Endothelial cell of umbilical vein (primary cell): ENCODE measurements at regions not wholly inside any gene's neighbourhood (a gene's known extent, or its start where the extent isn't known, plus 50 kb on each side); places are given as distances from the start of the nearest gene placed in this dataset.

Experiments used
- BruUV-seq: library from RNA; stranded (reverse); fragments of 400-500 nt; replicated peaks from 2 replicates; lab custom pipeline; 2021; lab: Mats Ljungman, UMichigan
- CTCF ChIA-PET: fragments of 300-600, 350-600 bp; sonication (Branson Sonifier 250); formaldehyde crosslinking; loops from one replicate; lab custom pipeline; 2021; ENCODE audit warnings: antibody characterized with exemption, inconsistent platforms; lab: Charles Lee
- POLR2A ChIA-PET: fragments of 300-600, 350-600 bp; sonication (Branson Sonifier 250); formaldehyde crosslinking; loops from one replicate; lab custom pipeline; 2021; ENCODE audit warnings: antibody characterized with exemption, inconsistent platforms; lab: Charles Lee
- DNase-seq: peaks from one replicate; pipeline ENCODE4 v3.0.0-alpha.2; 2011; ENCODE audit warnings: low read depth, low spot score
- FAIRE-seq: peaks from 2 replicates; lab custom pipeline; 2011; peaks lifted over from hg19 to GRCh38; lab: Jason Lieb, UNC
- H2AFZ ChIP-seq: 2 replicates; pipeline ENCODE4 v1.6.0; 2012; ENCODE audit warnings: low read depth, low read length, control low read depth, inconsistent platforms
- H3K27ac ChIP-seq: 2 replicates; pipeline ENCODE4 v1.5.1; 2011; ENCODE audit warnings: low read depth, mild to moderate bottlenecking, control low read depth, low read length, moderate library complexity; ENCODE audit not compliant: insufficient read depth
- H3K27me3 ChIP-seq, 2 experiments: 2 replicates each; pipeline versions ENCODE4 v1.6.0 to v1.6.1; 2011; ENCODE audit warnings: low read length in 2 of 2, mixed read lengths in 1 of 2; ENCODE audit not compliant: control insufficient read depth in 2 of 2, insufficient read depth in 2 of 2
- H3K36me3 ChIP-seq, 2 experiments: 2 replicates in 1 of 2; 3 replicates in 1 of 2; pipeline ENCODE4 v1.5.1; 2011; ENCODE audit warnings: low read length in 2 of 2, mild to moderate bottlenecking in 1 of 2, moderate library complexity in 1 of 2; ENCODE audit not compliant: control insufficient read depth in 2 of 2, insufficient read depth in 2 of 2; ENCODE audit errors: extremely low read depth in 1 of 2
- H3K4me1 ChIP-seq: 3 replicates; pipeline ENCODE4 v1.5.1; 2011; ENCODE audit warnings: mild to moderate bottlenecking, low read length; ENCODE audit not compliant: control insufficient read depth, insufficient read depth; ENCODE audit errors: extremely low read depth
- H3K4me2 ChIP-seq: 2 replicates; pipeline ENCODE4 v1.6.1; 2011; ENCODE audit warnings: low read length, control low read depth, mixed read lengths; ENCODE audit not compliant: insufficient read depth
- H3K4me3 ChIP-seq, 3 experiments: fragments of 200-600 bp in 1 of 3; sonication (generic), shearing (Covaris generic) in 1 of 3; replicated peaks in 1 of 3; 2 replicates each; pipeline ENCODE4 v1.5.1; 2011 to 2016; ENCODE audit warnings: control low read depth in 3 of 3, low read length in 3 of 3, mild to moderate bottlenecking in 2 of 3, inconsistent platforms in 1 of 3, low read depth in 1 of 3, moderate library complexity in 1 of 3; ENCODE audit not compliant: insufficient read depth in 1 of 3
- H3K79me2 ChIP-seq: 2 replicates; pipeline ENCODE4 v1.6.0; 2012; ENCODE audit warnings: low read length, inconsistent platforms; ENCODE audit not compliant: control insufficient read depth, insufficient read depth
- H3K9ac ChIP-seq: replicated peaks from 2 replicates; pipeline ENCODE3; 2011; ENCODE audit warnings: low read length, control low read depth; ENCODE audit not compliant: insufficient read depth; ENCODE audit errors: extremely low read depth
- H3K9me1 ChIP-seq: replicated peaks from 3 replicates; pipeline ENCODE4 v1.6.0; 2011; ENCODE audit warnings: mild to moderate bottlenecking, low read length; ENCODE audit not compliant: control insufficient read depth, insufficient read depth; ENCODE audit errors: extremely low read depth
- H3K9me3 ChIP-seq: replicated peaks from 2 replicates; pipeline ENCODE4 v1.5.1; 2012; ENCODE audit warnings: low read length, inconsistent platforms; ENCODE audit not compliant: control insufficient read depth, insufficient read depth
- H4K20me1 ChIP-seq: replicated peaks from 2 replicates; pipeline ENCODE3; 2011; ENCODE audit warnings: mild to moderate bottlenecking, low read length; ENCODE audit not compliant: control insufficient read depth, insufficient read depth; ENCODE audit errors: extremely low read depth
- EZH2 ChIP-seq: IDR thresholded peaks from 2 replicates; pipeline ENCODE4 v1.6.1; 2012; ENCODE audit warnings: borderline replicate concordance, low read depth, mild to moderate bottlenecking, moderate library complexity, low read length, inconsistent platforms; ENCODE audit not compliant: severe bottlenecking
- FOS ChIP-seq: IDR thresholded peaks from 2 replicates; pipeline ENCODE4 v1.6.1; 2011; ENCODE audit warnings: mild to moderate bottlenecking, low read length, moderate library complexity, borderline replicate concordance; ENCODE audit not compliant: insufficient read depth
- GATA2 ChIP-seq: IDR thresholded peaks from 2 replicates; pipeline ENCODE4 v1.7.0; 2011; ENCODE audit warnings: low read depth, mild to moderate bottlenecking, moderate library complexity, mixed read lengths, low read length; ENCODE audit not compliant: insufficient read length, insufficient read depth
- JUN ChIP-seq: IDR thresholded peaks from 2 replicates; pipeline ENCODE4 v1.6.1; 2011; ENCODE audit warnings: borderline replicate concordance, low read depth; ENCODE audit not compliant: insufficient read length, insufficient read depth
- MYC ChIP-seq: IDR thresholded peaks from one replicate; pipeline ENCODE4 v1.6.1; 2011; ENCODE audit warnings: mild to moderate bottlenecking, low read depth, low read length
- POLR2A ChIP-seq: IDR thresholded peaks from 2 replicates; pipeline ENCODE4 v1.6.1; 2012; ENCODE audit warnings: low read depth, mild to moderate bottlenecking, control low read depth, low read length
- POLR2AphosphoS5 ChIP-seq: IDR thresholded peaks from 2 replicates; pipeline ENCODE4 v1.6.1; 2012; ENCODE audit warnings: low read depth, mild to moderate bottlenecking, control low read depth, low read length, moderate library complexity; ENCODE audit not compliant: insufficient read depth
- dilution Hi-C: fragments of 300-500 bp; cut with MboI; formaldehyde crosslinking; loops from one replicate; pipeline ENCODE4 v1.15.0; 2019; ENCODE audit warnings: low sequenced_read_pairs; ENCODE audit not compliant: extremely low pct_ligation_motif_present
- intact Hi-C: fragments of 100-400 bp; cut with micrococcal nuclease; formaldehyde crosslinking; loops from one replicate; pipeline ENCODE4 v1.10.0; 2022
- TF ChIP-seq, protein P1 (sequence below), 2 donors: IDR thresholded peaks; 1 replicate in 1 of 2; 2 replicates in 1 of 2; pipeline ENCODE4 v1.5.1; 2011; ENCODE audit warnings: low read length in 2 of 2, mild to moderate bottlenecking in 2 of 2, moderate library complexity in 2 of 2, control low read depth in 1 of 2, inconsistent platforms in 1 of 2, low read depth in 1 of 2; ENCODE audit not compliant: insufficient read depth in 1 of 2; ENCODE audit errors: extremely low read depth in 1 of 2
- TF ChIP-seq, protein P2 (sequence below): IDR thresholded peaks from 2 replicates; pipeline ENCODE4 v1.6.1; 2011; ENCODE audit not compliant: insufficient read depth, insufficient read length

- H3K4me2 ChIP-seq, result no peak overlapping the region
- no peaks in the 10 kb centered on the region for H3K27me3 ChIP-seq
- no peak overlapping the region for H3K4me3 ChIP-seq
- no peaks in the 10 kb centered on the region for H3K79me2 ChIP-seq
- TF ChIP-seq FOS (no peak), GATA2 (no peak), JUN (no peak), EZH2 (no peak), MYC (no peak), POLR2AphosphoS5 (no peak), POLR2A (no peak)
- TF ChIP-seq, protein P1, sequence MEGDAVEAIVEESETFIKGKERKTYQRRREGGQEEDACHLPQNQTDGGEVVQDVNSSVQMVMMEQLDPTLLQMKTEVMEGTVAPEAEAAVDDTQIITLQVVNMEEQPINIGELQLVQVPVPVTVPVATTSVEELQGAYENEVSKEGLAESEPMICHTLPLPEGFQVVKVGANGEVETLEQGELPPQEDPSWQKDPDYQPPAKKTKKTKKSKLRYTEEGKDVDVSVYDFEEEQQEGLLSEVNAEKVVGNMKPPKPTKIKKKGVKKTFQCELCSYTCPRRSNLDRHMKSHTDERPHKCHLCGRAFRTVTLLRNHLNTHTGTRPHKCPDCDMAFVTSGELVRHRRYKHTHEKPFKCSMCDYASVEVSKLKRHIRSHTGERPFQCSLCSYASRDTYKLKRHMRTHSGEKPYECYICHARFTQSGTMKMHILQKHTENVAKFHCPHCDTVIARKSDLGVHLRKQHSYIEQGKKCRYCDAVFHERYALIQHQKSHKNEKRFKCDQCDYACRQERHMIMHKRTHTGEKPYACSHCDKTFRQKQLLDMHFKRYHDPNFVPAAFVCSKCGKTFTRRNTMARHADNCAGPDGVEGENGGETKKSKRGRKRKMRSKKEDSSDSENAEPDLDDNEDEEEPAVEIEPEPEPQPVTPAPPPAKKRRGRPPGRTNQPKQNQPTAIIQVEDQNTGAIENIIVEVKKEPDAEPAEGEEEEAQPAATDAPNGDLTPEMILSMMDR (IDR thresholded peaks at IDR 0.05; ENCODE audit: extremely low read depth in 1 of 2, insufficient read depth in 1 of 2, low read depth in 1 of 2, low read length in 2 of 2), result no peak
- TF ChIP-seq, protein P2, sequence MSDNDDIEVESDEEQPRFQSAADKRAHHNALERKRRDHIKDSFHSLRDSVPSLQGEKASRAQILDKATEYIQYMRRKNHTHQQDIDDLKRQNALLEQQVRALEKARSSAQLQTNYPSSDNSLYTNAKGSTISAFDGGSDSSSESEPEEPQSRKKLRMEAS, result no peak
- no TSS peak for BruUV-seq
- no peaks in the 10 kb centered on the region for H3K9me3 ChIP-seq
- no peak for DNase-seq
- FAIRE-seq, result no peak
- H3K4me1 ChIP-seq, result no peaks in the 10 kb centered on the region
- intact Hi-C loops (no loop called here), dilution Hi-C loops (no loop called here)
- H2AFZ ChIP-seq, result no peak overlapping the region
- CTCF ChIA-PET, result no interaction called here
- no peaks in the 10 kb centered on the region for H3K36me3 ChIP-seq
- no peak overlapping the region for H3K27ac ChIP-seq
- POLR2A ChIA-PET, result no interaction called here
- no peaks in the 10 kb centered on the region for H4K20me1 ChIP-seq
- no peak overlapping the region for H3K9ac ChIP-seq
- no peaks in the 10 kb centered on the region for H3K9me1 ChIP-seq
Observed at GRCh38 chr6:106906232-106906631, 68.3 kb downstream of the CD24 start.
